NCI-H1436 treated with DMSO at 0.1 percent for 48 hours (cell line): ENCODE measurements at regions not wholly inside any gene's neighbourhood (a gene's known extent, or its start where the extent isn't known, plus 50 kb on each side); places are given as distances from the start of the nearest gene placed in this dataset.
"Not testable (repeated sequence)": the region's sequence is repeated elsewhere in the genome, so short reads cannot be mapped to it uniquely, and the experiment has no call there.

Experiments
- DNase-seq: peaks from one replicate; lab custom pipeline; 2025; lab: John Stamatoyannopoulos, UW

GRCh38 chr7:152594801-152595200 is 81.1 kb downstream of the XRCC2 start:
- no peak for DNase-seq

DNA sequence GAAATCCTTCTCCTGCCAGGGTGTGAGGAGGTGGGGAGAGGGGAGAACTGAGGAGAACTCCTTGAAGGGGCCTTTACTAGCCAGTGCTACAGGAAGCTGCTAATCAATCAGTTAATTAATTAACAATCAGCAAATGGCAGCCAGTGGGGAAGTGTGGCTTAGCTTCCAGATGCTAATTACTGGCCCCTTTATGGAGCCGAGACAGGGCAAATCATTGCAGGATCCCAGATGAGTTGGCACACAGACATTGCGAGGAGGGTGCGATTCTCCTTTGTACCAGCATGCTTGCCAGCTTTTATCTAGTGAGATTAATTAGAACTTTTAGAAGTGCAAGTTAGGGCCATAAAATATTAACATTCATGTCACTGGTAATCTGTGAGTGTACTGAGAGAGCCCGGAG is 84.0 kb downstream of the XRCC2 start:
- no peak for DNase-seq

DNA sequence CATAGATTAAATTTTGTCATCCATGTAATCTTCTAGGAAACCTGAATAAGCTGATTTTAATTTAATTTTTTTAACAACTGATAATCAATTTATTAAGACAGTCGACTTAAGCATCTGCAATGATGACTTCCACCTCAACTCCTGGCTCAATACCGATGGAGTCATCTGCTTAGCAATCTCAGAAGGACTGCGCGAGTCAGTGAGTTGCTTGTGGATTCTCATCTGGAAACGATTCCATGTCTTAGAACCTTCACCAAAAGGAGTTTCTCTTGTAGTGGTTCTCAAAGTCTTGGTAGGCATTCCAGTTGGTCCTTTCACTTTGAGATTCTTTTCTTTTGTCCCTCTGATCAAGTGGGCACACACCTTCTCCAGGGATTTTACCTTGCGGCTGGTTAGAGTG is 85.5 kb downstream of the XRCC2 start:
- DNase-seq, result no peak

DNA sequence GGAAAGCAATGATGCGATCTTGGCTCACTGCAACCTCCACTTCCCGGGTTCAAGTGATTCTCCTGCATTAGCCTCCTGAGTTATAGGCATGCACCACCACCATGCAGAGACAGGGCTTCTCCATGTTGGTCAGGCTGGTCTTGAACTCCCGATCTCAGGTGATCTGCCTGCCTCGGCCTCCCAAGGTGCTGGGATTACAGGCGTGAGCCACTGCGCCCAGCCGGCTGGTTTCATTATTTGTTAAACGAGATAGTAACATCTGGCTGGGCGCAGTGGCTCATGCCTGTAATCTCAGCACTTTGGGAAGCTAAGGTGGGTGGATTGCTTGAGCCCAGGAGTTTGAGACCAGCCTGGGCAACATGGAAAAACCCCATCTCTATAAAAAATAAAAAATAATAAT is 86.1 kb downstream of the XRCC2 start:
- not testable (repeated sequence) for DNase-seq

- no peak for DNase-seq
These were observed 87.6 kb downstream of the XRCC2 start for GRCh38 chr7:152588350-152588749.

- no peak for DNase-seq
These were observed 88.6 kb downstream of the XRCC2 start for GRCh38 chr7:152587366-152587765.

GRCh38 chr7:152583006-152583405 is 92.9 kb downstream of the XRCC2 start:
- no peak for DNase-seq

- DNase-seq, result no peak
These were observed 96.9 kb downstream of the XRCC2 start for GRCh38 chr7:152579070-152579469.

GRCh38 chr7:152577339-152577738 is 98.6 kb downstream of the XRCC2 start:
- DNase-seq, result no peak

- DNase-seq, result no peak
These were observed 100.9 kb downstream of the XRCC2 start for GRCh38 chr7:152574892-152575548.

- DNase-seq, result not testable (repeated sequence)
These were observed 102.8 kb downstream of the XRCC2 start for GRCh38 chr7:152573186-152573585.

GRCh38 chr7:152572101-152572500 is 103.8 kb downstream of the XRCC2 start:
- DNase-seq, result no peak

- DNase-seq, result peak; percentile 3
These were observed 104.9 kb downstream of the XRCC2 start for GRCh38 chr7:152571068-152571467.

DNA sequence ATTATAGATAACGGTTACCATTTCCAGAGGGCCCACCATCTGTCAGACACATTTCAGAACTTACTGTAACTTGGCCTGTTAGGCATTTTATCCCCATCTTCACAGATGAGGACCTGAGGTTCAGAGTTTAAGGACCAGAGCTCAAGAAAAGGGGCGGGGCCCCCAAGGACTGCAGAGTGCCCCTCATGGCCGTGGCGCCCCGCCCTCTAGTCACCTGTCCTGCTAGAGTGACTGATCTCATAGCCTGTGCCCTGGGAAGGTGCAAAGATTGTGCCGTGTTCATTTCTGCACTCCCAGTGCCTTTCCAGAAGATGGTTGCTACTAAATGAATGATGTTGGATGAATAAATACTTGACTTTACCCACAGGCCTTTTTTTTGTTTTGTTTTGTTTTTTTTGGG is 107.0 kb downstream of the XRCC2 start:
- no peak for DNase-seq

DNA sequence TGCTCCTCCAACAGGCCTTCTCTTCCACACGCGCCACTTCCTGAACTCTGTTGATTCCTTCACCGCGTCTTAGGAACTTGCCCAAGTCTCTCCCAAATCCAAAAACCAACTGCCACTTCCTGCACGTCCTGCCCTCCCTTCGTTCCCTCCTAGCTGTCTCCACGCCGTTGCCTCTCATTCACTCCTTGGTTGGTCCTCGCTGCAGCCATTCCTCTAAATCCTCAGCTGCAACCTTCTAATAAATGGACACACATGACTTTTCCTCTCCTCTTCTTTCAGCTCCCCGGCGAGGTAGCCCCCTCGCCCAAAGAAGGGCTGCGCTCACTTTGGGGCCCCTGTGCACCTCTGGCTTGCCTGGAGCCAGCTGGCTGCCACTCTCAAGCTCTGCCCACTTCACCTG is 110.2 kb downstream of the XRCC2 start:
- no peak for DNase-seq

DNA sequence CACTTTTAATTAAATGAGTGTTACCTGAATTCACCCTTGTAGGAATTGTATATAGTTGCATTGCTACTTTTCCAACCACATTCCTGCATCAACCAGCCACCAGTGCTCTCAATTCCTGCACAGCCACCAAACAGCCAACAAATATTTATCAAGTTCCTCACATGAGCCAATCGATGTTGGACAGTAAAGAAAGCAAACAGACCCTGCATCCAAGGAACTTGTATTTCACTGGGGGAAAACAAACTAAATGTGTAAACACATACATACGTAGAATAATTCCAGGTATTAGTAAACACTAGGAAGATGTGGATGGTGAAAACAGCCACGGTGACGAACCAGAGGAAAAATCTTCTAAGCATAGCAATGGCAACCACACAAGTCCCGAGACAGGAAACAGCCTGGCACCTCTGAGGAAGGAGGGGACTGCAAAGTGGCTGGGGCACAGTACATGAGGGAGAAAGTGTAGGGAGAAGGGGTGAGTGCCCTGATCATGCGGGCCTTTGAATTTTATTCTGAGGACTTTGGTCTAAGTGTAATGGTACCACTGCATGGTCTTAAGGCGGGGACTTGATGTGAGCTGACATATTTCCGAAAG is 111.2 kb downstream of the XRCC2 start:
- no peak for DNase-seq

DNA sequence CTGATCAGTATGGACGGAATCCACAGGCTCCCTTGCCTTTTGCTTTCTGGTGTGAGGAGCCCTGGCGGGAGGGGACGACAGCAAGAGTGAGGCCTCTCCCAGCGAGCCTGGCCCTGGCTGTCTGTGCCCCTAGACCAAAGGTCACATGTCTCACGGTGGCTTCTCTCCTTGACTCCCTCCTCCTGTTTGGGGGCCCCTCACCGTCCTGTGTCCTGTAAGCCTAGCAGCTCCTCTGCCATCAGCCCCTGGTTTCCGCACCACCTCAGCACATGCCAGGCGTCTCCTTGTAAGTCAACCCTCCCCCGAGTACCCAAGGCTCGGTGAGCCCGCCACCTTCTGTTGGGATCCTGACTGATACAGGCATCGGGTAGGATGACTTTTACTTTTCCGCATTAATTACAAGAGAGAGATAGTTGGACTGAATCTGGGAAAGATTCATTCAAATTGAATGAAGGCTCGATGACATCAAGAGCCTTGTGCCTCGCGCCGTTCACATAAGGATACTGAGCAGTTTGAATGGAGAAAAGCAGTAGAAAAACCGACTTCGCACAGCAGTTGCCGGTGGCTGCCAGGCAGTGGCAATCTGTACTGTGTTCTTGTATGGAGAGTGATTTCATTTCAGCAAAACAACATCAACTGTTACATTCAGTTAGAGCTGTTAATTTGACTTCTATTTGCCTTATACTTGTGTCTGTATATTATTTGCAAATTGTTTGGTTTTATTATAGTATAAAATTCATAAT is 119.8 kb downstream of the XRCC2 start:
- DNase-seq, result no peak

DNA sequence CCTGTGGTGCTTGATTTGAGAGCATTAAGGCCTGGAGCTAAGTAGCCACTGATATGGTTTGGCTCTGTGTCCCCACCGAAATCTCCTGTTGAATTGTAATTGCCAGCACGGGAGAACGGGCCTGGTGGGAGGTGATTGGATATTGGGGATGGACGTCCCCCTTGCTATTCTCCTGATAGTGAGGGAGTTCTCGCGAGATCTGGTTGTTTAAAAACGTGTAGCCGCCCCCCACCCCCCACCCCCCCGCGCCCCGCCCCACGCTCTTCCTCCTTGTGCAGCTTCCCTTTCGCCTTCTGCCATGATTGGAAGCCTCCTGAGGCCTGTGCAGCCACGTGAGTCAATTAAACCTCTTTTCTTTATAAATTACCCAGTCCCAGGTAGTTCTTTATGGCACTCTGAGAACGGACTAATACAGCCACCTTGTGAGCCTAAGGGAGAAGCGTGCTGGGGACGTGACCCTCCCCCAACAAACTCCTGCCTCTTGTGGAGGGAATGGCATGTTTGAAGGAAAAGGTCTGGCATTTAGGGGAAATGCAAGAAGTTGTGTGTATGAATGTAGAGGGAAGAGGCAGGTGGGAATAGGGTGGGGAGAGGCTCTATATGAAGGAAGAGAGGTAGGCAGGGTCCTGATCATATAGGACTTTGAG is 118.0 kb upstream of the KMT2C start:
- DNase-seq, result no peak

DNA sequence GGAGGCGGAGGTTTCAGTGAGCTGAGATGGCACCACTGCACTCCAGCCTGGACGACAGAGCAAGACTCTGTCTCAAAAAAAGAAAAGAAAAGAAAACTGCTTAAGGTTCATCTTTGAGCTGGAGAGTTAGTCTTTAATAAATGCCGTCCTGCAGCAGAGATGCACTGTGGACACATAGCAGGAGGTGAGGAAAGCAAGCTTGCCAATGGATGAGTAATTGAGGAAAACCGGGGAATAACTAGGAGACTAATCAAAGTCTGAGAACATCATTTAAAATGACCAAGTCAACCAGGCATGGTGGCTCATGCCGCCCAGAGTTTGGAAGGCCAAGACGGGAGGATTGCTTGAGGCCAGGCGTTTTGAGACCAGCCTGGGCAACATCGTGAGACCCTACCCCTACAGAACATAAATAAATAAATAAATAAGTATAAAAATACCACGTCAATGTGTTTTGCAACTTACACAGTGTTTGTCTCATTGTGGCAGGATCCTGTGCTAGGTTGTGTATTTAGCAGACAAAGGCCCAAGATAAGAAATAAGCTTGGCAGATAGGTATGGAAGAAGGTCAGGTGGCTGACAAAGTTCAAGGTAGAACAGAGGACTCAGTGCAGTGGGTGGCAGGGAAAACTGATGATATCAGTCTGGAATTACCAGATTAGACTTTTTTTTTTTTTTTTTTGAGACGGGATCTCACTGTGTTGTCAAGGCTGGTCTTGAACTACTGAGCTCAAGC is 115.7 kb upstream of the KMT2C start:
- DNase-seq, result no peak

DNA sequence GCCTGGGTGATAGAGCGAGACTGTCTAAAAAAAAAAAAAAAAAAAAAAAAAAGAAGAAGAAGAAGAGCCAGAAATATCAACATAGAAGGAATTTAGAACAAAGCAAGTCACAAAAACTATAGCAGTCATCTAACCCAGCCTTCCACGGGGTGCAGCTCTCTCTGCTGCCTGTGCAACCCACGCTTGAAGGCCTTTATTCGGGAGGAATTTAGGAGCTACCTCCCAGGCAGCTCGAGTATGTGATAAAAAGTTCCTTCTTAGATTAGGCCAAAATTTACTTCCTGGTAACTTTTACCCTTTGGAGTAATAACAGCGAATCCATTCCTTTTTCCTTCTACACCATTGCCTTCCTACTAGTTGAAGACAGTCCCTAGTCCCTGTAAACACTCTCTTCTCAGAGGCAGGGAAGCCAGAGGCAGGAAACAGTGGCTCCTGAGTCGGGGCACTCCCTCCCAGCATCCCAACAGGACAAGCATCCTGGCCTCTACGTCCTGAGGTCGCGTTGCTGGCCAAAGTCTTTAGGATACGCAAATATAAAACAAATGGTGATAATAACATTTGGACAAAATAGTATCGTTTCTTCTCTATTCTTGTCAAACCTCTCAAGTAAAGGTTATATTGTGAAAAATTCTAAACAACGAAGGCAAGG is 109.3 kb upstream of the KMT2C start:
- no peak for DNase-seq

- no peak for DNase-seq
These were observed 108.7 kb upstream of the KMT2C start for GRCh38 chr7:152544481-152544927.

- no peak for DNase-seq
These were observed 108.0 kb upstream of the KMT2C start for GRCh38 chr7:152543799-152544198.
